ENCODE measurements at regions not wholly inside any gene's neighbourhood (a gene's known extent, or its start where the extent isn't known, plus 50 kb on each side); places are given as distances from the start of the nearest gene placed in this dataset.

GRCh38 chr6:144678844-144679243, 393.7 kb downstream of the UTRN start:
- H3K4me3 ChIP-seq: no peak overlapping the region
- no peaks in the 10 kb centered on the region for H3K27me3 ChIP-seq
- H3K36me3 ChIP-seq: no peaks in the 10 kb centered on the region
- peaks cover 0 to 24% of the 10 kb centered on the region in 2 donors for H3K4me1 ChIP-seq
- intact Hi-C loops (cut with DNase I): no loop called here
- H3K27ac ChIP-seq: peak overlapping the region; percentile 36 to 47
- peaks cover 8 to 10% of the 10 kb centered on the region in 2 donors for H3K9me3 ChIP-seq
- TF ChIP-seq CTCF (IDR thresholded peaks at IDR 0.05): no peak
- no peak for DNase-seq (ENCODE audit: low spot score in 2 of 2)

- Histone ChIP-seq H3K4me1 (peaks cover 0 to 23% of the 10 kb centered on the region in 2 donors), H3K4me3 (no peak overlapping the region), H3K27me3 (no peaks in the 10 kb centered on the region), H3K9me3 (no peaks in the 10 kb centered on the region), H3K36me3 (no peaks in the 10 kb centered on the region), H3K27ac (peak overlapping the region in 1 of 2 donors; percentile 14)
- no peak for DNase-seq (ENCODE audit: low spot score in 2 of 2)
- intact Hi-C loops (cut with DNase I): no loop called here
- TF ChIP-seq CTCF (IDR thresholded peaks at IDR 0.05): no peak
These were observed 396.2 kb downstream of the UTRN start for GRCh38 chr6:144681334-144681733.

- peaks cover 0 to 13% of the 10 kb centered on the region in 2 donors for H3K9me3 ChIP-seq
- no peak for TF ChIP-seq CTCF (IDR thresholded peaks at IDR 0.05)
- no peaks in the 10 kb centered on the region for H3K36me3 ChIP-seq
- peak overlapping the region; percentile 11 to 30 for H3K27ac ChIP-seq
- H3K27me3 ChIP-seq: no peaks in the 10 kb centered on the region
- peak overlapping the region in 1 of 2 donors; percentile 27 for H3K4me3 ChIP-seq
- intact Hi-C loops (cut with DNase I): no loop called here
- DNase-seq (ENCODE audit: low spot score in 2 of 2): no peak
- H3K4me1 ChIP-seq: peaks cover 0 to 23% of the 10 kb centered on the region in 2 donors
These were observed 398.3 kb downstream of the UTRN start for GRCh38 chr6:144683216-144684070.

GRCh38 chr6:144688713-144689112, 403.6 kb downstream of the UTRN start:
- Histone ChIP-seq H3K4me1 (peaks cover 0 to 3% of the 10 kb centered on the region in 2 donors), H3K9me3 (peaks cover 0 to 19% of the 10 kb centered on the region in 2 donors), H3K4me3 (no peak overlapping the region), H3K36me3 (no peaks in the 10 kb centered on the region), H3K27ac (no peak overlapping the region), H3K27me3 (no peaks in the 10 kb centered on the region)
- TF ChIP-seq CTCF (IDR thresholded peaks at IDR 0.05): no peak
- no peak for DNase-seq (ENCODE audit: low spot score in 2 of 2)
- intact Hi-C loops (cut with DNase I): no loop called here

- Histone ChIP-seq H3K9me3 (peaks cover 0 to 19% of the 10 kb centered on the region in 2 donors), H3K36me3 (no peaks in the 10 kb centered on the region), H3K27ac (no peak overlapping the region), H3K4me3 (no peak overlapping the region), H3K27me3 (no peaks in the 10 kb centered on the region), H3K4me1 (no peaks in the 10 kb centered on the region)
- TF ChIP-seq CTCF (IDR thresholded peaks at IDR 0.05): no peak
- intact Hi-C loops (cut with DNase I): no loop called here
- DNase-seq (ENCODE audit: low spot score in 2 of 2): no peak
These were observed 404.4 kb downstream of the UTRN start for GRCh38 chr6:144689503-144690040.

All from ascending aorta (tissue), 2 donors.